ENCODE measurements at regions not wholly inside any gene's neighbourhood (a gene's known extent, or its start where the extent isn't known, plus 50 kb on each side); places are given as distances from the start of the nearest gene placed in this dataset.
"Not testable (repeated sequence)": the region's sequence is repeated elsewhere in the genome, so short reads cannot be mapped to it uniquely, and the experiment has no call there.

- ATAC-seq (no peak), DNase-seq (no peak)
- no peaks in the 10 kb centered on the region for H3K4me1 ChIP-seq
- no peak overlapping the region for H3K27ac ChIP-seq
- H3K36me3 ChIP-seq, result no peaks in the 10 kb centered on the region
- H3K27me3 ChIP-seq, result no peaks in the 10 kb centered on the region
- H3K4me3 ChIP-seq, result no peak overlapping the region
- intact Hi-C loops (cut with DNase I), result no loop called here
- no peak for TF ChIP-seq CTCF (IDR thresholded peaks at IDR 0.05)
- no peaks in the 10 kb centered on the region for H3K9me3 ChIP-seq
Observed at GRCh38 chr9:115681585-115681984, 472.0 kb upstream of the PAPPA start.

DNA sequence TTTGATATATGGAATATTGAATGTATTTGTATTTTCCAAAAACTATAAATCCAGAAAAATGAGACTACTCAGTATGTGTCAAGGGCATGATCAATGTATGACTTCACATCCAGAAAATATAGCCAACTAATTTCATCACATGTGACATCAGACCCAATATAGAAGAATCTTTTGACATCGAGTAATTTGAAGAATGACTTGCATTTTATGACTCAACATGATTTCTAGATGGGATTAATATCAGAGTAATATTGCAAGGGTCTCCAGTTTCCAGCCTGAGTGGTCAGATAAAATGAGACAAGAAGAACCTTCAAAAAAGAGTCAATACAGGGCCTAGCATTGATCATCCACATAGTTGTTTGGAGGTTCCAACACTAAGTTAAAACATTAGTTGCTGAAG is 467.5 kb upstream of the PAPPA start:
- H3K27me3 ChIP-seq, result no peaks in the 10 kb centered on the region
- intact Hi-C loops (cut with DNase I), result no loop called here
- no peaks in the 10 kb centered on the region for H3K36me3 ChIP-seq
- H3K27ac ChIP-seq, result no peak overlapping the region
- H3K4me1 ChIP-seq, result no peaks in the 10 kb centered on the region
- no peaks in the 10 kb centered on the region for H3K9me3 ChIP-seq
- ATAC-seq, result no peak
- TF ChIP-seq CTCF (IDR thresholded peaks at IDR 0.05), result no peak
- no peak for DNase-seq
- no peak overlapping the region for H3K4me3 ChIP-seq

DNA sequence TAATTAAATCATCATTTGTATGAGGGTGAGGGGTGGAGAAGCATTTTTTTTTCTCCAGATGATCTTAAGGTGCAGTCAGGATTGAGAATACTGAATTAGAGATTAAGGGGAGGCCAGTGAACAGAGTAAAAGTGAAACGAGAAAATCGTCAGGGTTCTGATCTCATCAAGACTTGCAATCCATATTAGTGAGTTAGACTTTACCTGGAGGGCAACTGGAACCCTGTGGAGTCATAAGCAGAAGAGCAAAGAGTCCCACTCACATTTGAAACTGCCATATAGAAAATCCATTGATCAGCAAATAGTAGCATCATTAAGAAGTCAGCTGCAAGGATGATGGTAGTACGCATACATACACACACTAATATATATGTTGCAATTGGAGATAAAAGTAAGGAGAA is 466.2 kb upstream of the PAPPA start:
- intact Hi-C loops (cut with DNase I), result no loop called here
- no peak overlapping the region for H3K27ac ChIP-seq
- H3K4me1 ChIP-seq, result no peaks in the 10 kb centered on the region
- H3K4me3 ChIP-seq, result no peak overlapping the region
- H3K9me3 ChIP-seq, result no peaks in the 10 kb centered on the region
- DNase-seq (no peak), ATAC-seq (no peak)
- no peaks in the 10 kb centered on the region for H3K27me3 ChIP-seq
- H3K36me3 ChIP-seq, result no peaks in the 10 kb centered on the region
- no peak for TF ChIP-seq CTCF (IDR thresholded peaks at IDR 0.05)

- Histone ChIP-seq H3K9me3 (no peaks in the 10 kb centered on the region), H3K27ac (no peak overlapping the region), H3K4me1 (no peaks in the 10 kb centered on the region), H3K36me3 (no peaks in the 10 kb centered on the region), H3K4me3 (no peak overlapping the region), H3K27me3 (no peaks in the 10 kb centered on the region)
- intact Hi-C loops (cut with DNase I), result no loop called here
- TF ChIP-seq CTCF (IDR thresholded peaks at IDR 0.05), result no peak
- no peak for DNase-seq
- no peak for ATAC-seq
Observed at GRCh38 chr9:115689331-115689730, 464.3 kb upstream of the PAPPA start.

DNA sequence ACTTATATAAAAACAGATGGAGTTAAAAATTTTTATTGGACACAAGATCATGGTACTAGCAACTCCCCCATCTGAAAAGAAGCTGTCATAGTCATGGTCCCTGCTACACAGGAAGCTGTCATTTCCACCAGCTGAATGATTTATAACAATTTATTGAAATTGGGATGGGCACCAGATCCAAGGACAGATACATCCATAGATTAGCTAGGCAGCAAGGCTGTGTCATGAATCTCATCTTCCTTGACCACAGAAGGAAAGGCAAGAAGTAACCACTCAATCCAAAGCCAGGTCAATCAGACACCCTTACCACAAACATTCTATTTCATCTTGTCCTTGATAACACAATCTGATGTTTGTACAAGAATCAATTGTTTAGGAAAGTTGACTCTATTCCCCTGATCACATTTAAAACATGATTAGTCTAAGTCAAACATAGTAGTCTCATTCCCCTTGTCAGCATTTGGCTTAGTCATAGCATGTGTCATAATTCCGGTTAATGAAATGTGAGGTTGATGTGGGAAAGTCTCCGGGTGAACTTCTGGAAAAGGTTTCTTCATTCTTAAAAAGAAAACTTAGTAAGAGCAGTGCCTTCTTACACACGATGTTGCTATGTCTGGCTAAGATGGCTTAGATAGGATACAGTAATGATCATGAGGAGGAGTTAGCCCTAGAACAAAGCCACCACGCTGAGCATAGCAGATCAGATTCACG is 462.6 kb upstream of the PAPPA start:
- no peak for TF ChIP-seq CTCF (IDR thresholded peaks at IDR 0.05)
- no peaks in the 10 kb centered on the region for H3K36me3 ChIP-seq
- no peaks in the 10 kb centered on the region for H3K4me1 ChIP-seq
- H3K4me3 ChIP-seq, result no peak overlapping the region
- DNase-seq (no peak), ATAC-seq (no peak)
- intact Hi-C loops (cut with DNase I), result no loop called here
- H3K27me3 ChIP-seq, result no peaks in the 10 kb centered on the region
- H3K9me3 ChIP-seq, result no peaks in the 10 kb centered on the region
- no peak overlapping the region for H3K27ac ChIP-seq

GRCh38 chr9:115691693-115692092 is 461.9 kb upstream of the PAPPA start:
- ATAC-seq, result no peak
- intact Hi-C loops (cut with DNase I), result no loop called here

GRCh38 chr9:115692868-115693267 is 460.7 kb upstream of the PAPPA start:
- H3K4me3 ChIP-seq; H3K27ac ChIP-seq; H3K9me3 ChIP-seq; intact Hi-C loops (cut with DNase I); H3K4me1 ChIP-seq; ATAC-seq; H3K27me3 ChIP-seq; H3K36me3 ChIP-seq; DNase-seq: not testable (repeated sequence)

More at GRCh38 chr9:115691693-115692092, 461.9 kb upstream of the PAPPA start:
- Histone ChIP-seq H3K27ac (no peak overlapping the region), H3K27me3 (no peaks in the 10 kb centered on the region), H3K36me3 (no peaks in the 10 kb centered on the region), H3K9me3 (no peaks in the 10 kb centered on the region), H3K4me1 (no peaks in the 10 kb centered on the region), H3K4me3 (no peak overlapping the region)
- no peak for TF ChIP-seq CTCF (IDR thresholded peaks at IDR 0.05)
- no peak for DNase-seq

Data from upper lobe of right lung (tissue), 1 donor.